HG03095 (cell line): ENCODE measurements at regions not wholly inside any gene's neighbourhood (a gene's known extent, or its start where the extent isn't known, plus 50 kb on each side); places are given as distances from the start of the nearest gene placed in this dataset.

Experiments used
- ATAC-seq: cut with Tn5 transposase; IDR thresholded peaks from one replicate; pipeline ENCODE4 v1.9.1; 2021; ENCODE audit warnings: moderate library complexity; ENCODE audit not compliant: unreplicated experiment

- no peak for ATAC-seq
These were observed 420.0 kb upstream of the MYT1L start for GRCh38 chr2:2750867-2751714.

- ATAC-seq, result no peak
These were observed 418.1 kb upstream of the MYT1L start for GRCh38 chr2:2749206-2749598.

- no peak for ATAC-seq
These were observed 417.5 kb upstream of the MYT1L start for GRCh38 chr2:2748399-2749205.

- ATAC-seq, result no peak
These were observed 416.8 kb upstream of the MYT1L start for GRCh38 chr2:2747797-2748301.

- ATAC-seq, result no peak
These were observed 415.7 kb upstream of the MYT1L start for GRCh38 chr2:2746731-2747130.

GRCh38 chr2:2744958-2745715, 414.1 kb upstream of the MYT1L start:
- ATAC-seq, result no peak

GRCh38 chr2:2744107-2744506, 413.0 kb upstream of the MYT1L start:
- no peak for ATAC-seq

GRCh38 chr2:2743164-2743571, 412.1 kb upstream of the MYT1L start:
- no peak for ATAC-seq

- ATAC-seq, result no peak
These were observed 411.7 kb upstream of the MYT1L start for GRCh38 chr2:2742726-2743125.

- no peak for ATAC-seq
These were observed 409.2 kb upstream of the MYT1L start for GRCh38 chr2:2740238-2740775.

- ATAC-seq, result no peak
These were observed 408.2 kb upstream of the MYT1L start for GRCh38 chr2:2739231-2739795.

- ATAC-seq, result no peak
These were observed 407.6 kb upstream of the MYT1L start for GRCh38 chr2:2738684-2739083.

- no peak for ATAC-seq
These were observed 407.2 kb upstream of the MYT1L start for GRCh38 chr2:2738276-2738675.

GRCh38 chr2:2735041-2735440, 404.0 kb upstream of the MYT1L start:
- no peak for ATAC-seq

- no peak for ATAC-seq
These were observed 403.2 kb upstream of the MYT1L start for GRCh38 chr2:2734308-2734707.

GRCh38 chr2:2733818-2734217, 402.7 kb upstream of the MYT1L start:
- no peak for ATAC-seq

GRCh38 chr2:2732331-2733119, 401.4 kb upstream of the MYT1L start:
- ATAC-seq, result no peak

- no peak for ATAC-seq
These were observed 400.8 kb upstream of the MYT1L start for GRCh38 chr2:2731816-2732284.

- ATAC-seq, result no peak
These were observed 400.2 kb upstream of the MYT1L start for GRCh38 chr2:2731101-2731815.
